ENCODE measurements at regions not wholly inside any gene's neighbourhood (a gene's known extent, or its start where the extent isn't known, plus 50 kb on each side); places are given as distances from the start of the nearest gene placed in this dataset.

DNA sequence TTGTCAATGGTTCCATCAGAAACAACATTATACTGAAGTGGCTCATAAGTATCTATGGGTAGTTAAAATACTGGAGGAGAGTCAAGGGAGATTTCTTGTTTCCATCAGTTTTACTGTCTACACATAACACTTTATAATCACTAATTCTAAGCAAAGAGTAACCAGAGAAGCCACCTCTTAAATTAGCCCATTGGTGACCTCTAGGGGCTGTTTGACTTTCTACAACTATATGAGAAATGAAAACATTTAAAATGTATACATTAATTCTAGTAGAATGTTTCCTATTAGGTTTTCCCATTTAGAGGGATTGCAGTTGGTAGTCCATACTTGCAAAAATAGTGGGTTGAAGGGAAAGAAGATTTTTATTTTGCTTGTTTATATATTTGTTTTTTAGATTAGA lies 504.3 kb downstream of the FAM181B start:
- no peak overlapping the region for H2BK20ac ChIP-seq (ENCODE audit: low read length)
- no peak overlapping the region for H3K18ac ChIP-seq (ENCODE audit: extremely low read depth, low read length)
- FAIRE-seq (no peak), DNase-seq (ENCODE audit: low read depth in 1 of 2, low spot score in 2 of 2) (no peak)
- ChIA-PET CTCF (ENCODE audit: partially characterized antibody) (interaction anchor here (0.6 to 2.0 kb wide), 12 partner anchors 12 to 587 kb away, joined by 3 to 16 read pairs (median 4); no protein-coding TSS in a partner anchor), POLR2A (ENCODE audit: partially characterized antibody) (no interaction called here)
- H2AFZ ChIP-seq (ENCODE audit: low read length): no peak overlapping the region
- H3K27ac ChIP-seq (ENCODE audit: low read depth, low read length): no peak overlapping the region
- H3K9ac ChIP-seq (replicated peaks in 1 of 4; ENCODE audit: extremely low read depth in 1 of 4, low read depth in 3 of 4, low read length in 3 of 4): no peak overlapping the region
- H2BK5ac ChIP-seq (ENCODE audit: low read depth, low read length): no peak overlapping the region
- H3K4me1 ChIP-seq (replicated peaks in 1 of 4; ENCODE audit: control insufficient read depth in 3 of 4, insufficient read depth in 4 of 4, low read length in 3 of 4): no peaks in the 10 kb centered on the region
- no peak overlapping the region for H3K23ac ChIP-seq (ENCODE audit: insufficient read length)
- H4K8ac ChIP-seq (ENCODE audit: extremely low read depth, insufficient read depth, low read length): no peak overlapping the region
- no peaks in the 10 kb centered on the region for H3K9me3 ChIP-seq (ENCODE audit: insufficient read depth in 2 of 2, low read depth in 1 of 2, low read length in 1 of 2)
- H2AK5ac ChIP-seq (ENCODE audit: low read depth, low read length): no peak overlapping the region
- H2BK120ac ChIP-seq (replicated peaks; ENCODE audit: low read depth, low read length): no peak overlapping the region
- no peaks in the 10 kb centered on the region for H3K27me3 ChIP-seq (replicated peaks in 1 of 4; ENCODE audit: control insufficient read depth in 3 of 4, extremely low read depth in 1 of 4, insufficient read depth in 3 of 4, low read length in 3 of 4)
- no peak overlapping the region for H2BK15ac ChIP-seq (ENCODE audit: low read length)
- no peak overlapping the region for H3K56ac ChIP-seq (replicated peaks; ENCODE audit: insufficient read length, low read depth, low read length)
- no peak overlapping the region for H3K14ac ChIP-seq (ENCODE audit: insufficient read length)
- no peak for TF ChIP-seq CBX8 (IDR thresholded peaks at IDR 0.05; ENCODE audit: borderline replicate concordance, low read depth, low read length)
- TF ChIP-seq YY1 (IDR thresholded peaks at IDR 0.05; ENCODE audit: low read depth, low read length): no peak
- no peak for TF ChIP-seq CTBP2 (IDR thresholded peaks at IDR 0.05; ENCODE audit: borderline replicate concordance, insufficient read depth, insufficient read length, low read length)
- peak in 2 of 3 experiments; percentile 38 to 40; a peak in 2 of 4 replicates for TF ChIP-seq CTCF (IDR thresholded peaks at IDR 0.05; ENCODE audit: control extremely low read depth in 1 of 3, insufficient read depth in 1 of 3, low read depth in 1 of 3, low read length in 3 of 3)
- no peak for TF ChIP-seq POU5F1 (IDR thresholded peaks at IDR 0.05; ENCODE audit: low read depth, low read length)
- TF ChIP-seq RAD21 (IDR thresholded peaks at IDR 0.05 in 1 of 2, conservative IDR thresholded peaks at IDR 0.05 in 1 of 2; ENCODE audit: low read depth in 2 of 2, low read length in 2 of 2): peak; percentile 60 to 73
- TF ChIP-seq GABPA (IDR thresholded peaks at IDR 0.05; ENCODE audit: borderline replicate concordance, insufficient read depth, low read length): no peak
- TF ChIP-seq TAF1 (IDR thresholded peaks at IDR 0.05; ENCODE audit: low read depth, low read length): no peak
- TF ChIP-seq EGR1 (IDR thresholded peaks at IDR 0.05; ENCODE audit: borderline replicate concordance, low read depth, low read length): no peak
- H4K91ac ChIP-seq (replicated peaks; ENCODE audit: insufficient read length, low read length): no peak overlapping the region
- H3K79me2 ChIP-seq (ENCODE audit: control insufficient read depth in 1 of 2, insufficient read depth in 2 of 2, low read length in 2 of 2): no peaks in the 10 kb centered on the region
- H2BK12ac ChIP-seq (ENCODE audit: low read depth, low read length): no peak overlapping the region
- H3K4ac ChIP-seq (replicated peaks; ENCODE audit: insufficient read length, low read depth, low read length): no peak overlapping the region
- no peak overlapping the region for H4K5ac ChIP-seq (ENCODE audit: insufficient read length, low read depth, low read length)
- H3K79me1 ChIP-seq (ENCODE audit: low read depth, low read length): no peaks in the 10 kb centered on the region
- H3K36me3 ChIP-seq (ENCODE audit: control insufficient read depth in 2 of 4, insufficient read depth in 4 of 4, low read length in 3 of 4): no peaks in the 10 kb centered on the region
- H3K4me3 ChIP-seq (ENCODE audit: extremely low read depth in 1 of 4, insufficient read depth in 2 of 4, low read depth in 3 of 4, low read length in 4 of 4): no peak overlapping the region
- H3K23me2 ChIP-seq (ENCODE audit: low read depth, low read length): no peaks in the 10 kb centered on the region; the same call in 1 of the 2 replicates
- H4K20me1 ChIP-seq (replicated peaks in 1 of 2; ENCODE audit: control insufficient read depth in 1 of 2, insufficient read depth in 2 of 2, low read length in 2 of 2): no peaks in the 10 kb centered on the region
- no peak overlapping the region for H3K4me2 ChIP-seq (ENCODE audit: insufficient read depth in 1 of 2, low read depth in 2 of 2, low read length in 2 of 2)

Data from H1 (cell line).